ENCODE measurements at regions not wholly inside any gene's neighbourhood (a gene's known extent, or its start where the extent isn't known, plus 50 kb on each side); places are given as distances from the start of the nearest gene placed in this dataset.

- intact Hi-C loops (cut with micrococcal nuclease): no loop called here
These were observed 55.4 kb downstream of the XCL1 start for GRCh38 chr1:168631671-168632400.

- intact Hi-C loops (cut with micrococcal nuclease): no loop called here
These were observed 58.6 kb downstream of the XCL1 start for GRCh38 chr1:168634951-168635532.

GRCh38 chr1:168636200-168636599, 59.8 kb downstream of the XCL1 start:
- intact Hi-C loops (cut with micrococcal nuclease): no loop called here

- intact Hi-C loops (cut with micrococcal nuclease): loop anchor here (1.0 kb wide), 1 partner anchor 712 kb away; no protein-coding TSS in a partner anchor
These were observed 60.3 kb downstream of the XCL1 start for GRCh38 chr1:168636642-168637111.

GRCh38 chr1:168637350-168637991, 61.1 kb downstream of the XCL1 start:
- intact Hi-C loops (cut with micrococcal nuclease): loop anchor here (1.0 kb wide), 1 partner anchor 711 kb away; no protein-coding TSS in a partner anchor

- intact Hi-C loops (cut with micrococcal nuclease): no loop called here
These were observed 62.5 kb downstream of the XCL1 start for GRCh38 chr1:168638884-168639283.

- intact Hi-C loops (cut with micrococcal nuclease): no loop called here
These were observed 63.8 kb downstream of the XCL1 start for GRCh38 chr1:168640182-168640581.

- intact Hi-C loops (cut with micrococcal nuclease): no loop called here
These were observed 64.4 kb downstream of the XCL1 start for GRCh38 chr1:168640836-168641235.

- intact Hi-C loops (cut with micrococcal nuclease): no loop called here
These were observed 66.7 kb downstream of the XCL1 start for GRCh38 chr1:168643152-168643551.

Measured in T-helper 1 cell treated with Interleukin-12 subunit alpha and Interleukin-12 subunit beta and Interleukin-4 antibody, amounts not matched to agents 30 ng/mL and 1 ng/mL, for 36 hours (primary cell).